ENCODE measurements at regions not wholly inside any gene's neighbourhood (a gene's known extent, or its start where the extent isn't known, plus 50 kb on each side); places are given as distances from the start of the nearest gene placed in this dataset.
A peak's percentile ranks its signal among the peaks of the same experiment; 100 is the strongest.
"Not testable (repeated sequence)": the region's sequence is repeated elsewhere in the genome, so short reads cannot be mapped to it uniquely, and the experiment has no call there.

GRCh38 chr7:42726066-42726785 lies 185.6 kb downstream of the C7orf25 start:
- Histone ChIP-seq H3K36me3 (replicated peaks in 1 of 2; ENCODE audit: insufficient read depth in 1 of 2, low read depth in 2 of 2) (no peaks in the 10 kb centered on the region), H3K4me3 (no peak overlapping the region), H3K4me1 (no peaks in the 10 kb centered on the region), H3K9me3 (no peaks in the 10 kb centered on the region), H3K27me3 (no peaks in the 10 kb centered on the region), H3K27ac (no peak overlapping the region)
- ATAC-seq (no peak), DNase-seq (no peak)
- TF ChIP-seq CTCF (IDR thresholded peaks at IDR 0.05) (no peak), POLR2A (IDR thresholded peaks at IDR 0.05) (no peak)
- 62 to 67% methylated on average over 7 of the region's 7 CpGs for WGBS, 2 donors
- intact Hi-C loops (cut with DNase I), result no loop called here

- Histone ChIP-seq H3K9me3 (no peaks in the 10 kb centered on the region), H3K27ac (no peak overlapping the region), H3K36me3 (replicated peaks in 1 of 2; ENCODE audit: insufficient read depth in 1 of 2, low read depth in 2 of 2) (no peaks in the 10 kb centered on the region), H3K27me3 (no peaks in the 10 kb centered on the region), H3K4me3 (no peak overlapping the region), H3K4me1 (no peaks in the 10 kb centered on the region)
- ATAC-seq (no peak), DNase-seq (peak in 1 of 4 donors; percentile 30)
- TF ChIP-seq CTCF (IDR thresholded peaks at IDR 0.05) (peak in 1 of 7 experiments; percentile 18), POLR2A (IDR thresholded peaks at IDR 0.05) (no peak)
- intact Hi-C loops (cut with DNase I), result no loop called here
- 90 to 91% methylated on average over 3 of the region's 3 CpGs for WGBS, 2 donors
Observed at GRCh38 chr7:42722716-42723115, 189.2 kb downstream of the C7orf25 start.

- no peaks in the 10 kb centered on the region for H3K9me3 ChIP-seq
- TF ChIP-seq POLR2A (IDR thresholded peaks at IDR 0.05) (no peak), CTCF (IDR thresholded peaks at IDR 0.05) (no peak)
- intact Hi-C loops (cut with DNase I), result no loop called here
- no peaks in the 10 kb centered on the region for H3K36me3 ChIP-seq (replicated peaks in 1 of 2; ENCODE audit: insufficient read depth in 1 of 2, low read depth in 2 of 2)
- no peaks in the 10 kb centered on the region for H3K4me1 ChIP-seq
- no peak overlapping the region for H3K4me3 ChIP-seq
- DNase-seq (no peak), ATAC-seq (no peak)
- no peak overlapping the region for H3K27ac ChIP-seq
- no peaks in the 10 kb centered on the region for H3K27me3 ChIP-seq
Observed at GRCh38 chr7:42722198-42722597, 189.7 kb downstream of the C7orf25 start.

- H3K27me3 ChIP-seq, result no peaks in the 10 kb centered on the region
- H3K27ac ChIP-seq, result no peak overlapping the region
- intact Hi-C loops (cut with DNase I), result no loop called here
- H3K36me3 ChIP-seq (replicated peaks in 1 of 2; ENCODE audit: insufficient read depth in 1 of 2, low read depth in 2 of 2), result no peaks in the 10 kb centered on the region
- no peak overlapping the region for H3K4me3 ChIP-seq
- ATAC-seq (no peak), DNase-seq (peak in 1 of 4 donors; percentile 6)
- WGBS, 2 donors, result 47 to 53% methylated on average over 10 of the region's 10 CpGs
- H3K9me3 ChIP-seq, result no peaks in the 10 kb centered on the region
- no peaks in the 10 kb centered on the region for H3K4me1 ChIP-seq
- no peak for TF ChIP-seq POLR2A (IDR thresholded peaks at IDR 0.05)
Observed at GRCh38 chr7:42720991-42721796, 190.7 kb downstream of the C7orf25 start.

GRCh38 chr7:42720012-42720411 lies 191.9 kb downstream of the C7orf25 start:
- Histone ChIP-seq H3K27me3 (no peaks in the 10 kb centered on the region), H3K9me3 (no peaks in the 10 kb centered on the region), H3K4me1 (no peaks in the 10 kb centered on the region), H3K27ac (no peak overlapping the region), H3K36me3 (replicated peaks in 1 of 2; ENCODE audit: insufficient read depth in 1 of 2, low read depth in 2 of 2) (no peaks in the 10 kb centered on the region), H3K4me3 (no peak overlapping the region)
- no peak for ATAC-seq
- DNase-seq, result no peak
- TF ChIP-seq POLR2A (IDR thresholded peaks at IDR 0.05), result no peak
- TF ChIP-seq CTCF (IDR thresholded peaks at IDR 0.05), result no peak
- intact Hi-C loops (cut with DNase I), result no loop called here

GRCh38 chr7:42718466-42718865 lies 193.4 kb downstream of the C7orf25 start:
- H3K27ac ChIP-seq; ATAC-seq; DNase-seq; H3K4me1 ChIP-seq; H3K27me3 ChIP-seq; H3K36me3 ChIP-seq (replicated peaks in 1 of 2; ENCODE audit: insufficient read depth in 1 of 2, low read depth in 2 of 2); H3K4me3 ChIP-seq; intact Hi-C loops (cut with DNase I); H3K9me3 ChIP-seq: not testable (repeated sequence)
- 72 to 82% methylated on average over 2 of the region's 2 CpGs for WGBS, 2 donors

Data from body of pancreas (tissue), 4 donors.